HepG2 (cell line): ENCODE measurements at regions not wholly inside any gene's neighbourhood (a gene's known extent, or its start where the extent isn't known, plus 50 kb on each side); places are given as distances from the start of the nearest gene placed in this dataset.
A peak's percentile ranks its signal among the peaks of the same experiment; 100 is the strongest.

Experiments
- MEIS1 ChIP-seq: sonication (generic); formaldehyde crosslinking; IDR thresholded peaks from 2 replicates; pipeline ENCODE4 v1.9.0; 2021; ENCODE audit warnings: mild to moderate bottlenecking, missing genetic modification reagents, moderate library complexity, borderline replicate concordance
- MTF2 ChIP-seq: sonication (generic); formaldehyde crosslinking; IDR thresholded peaks from 2 replicates; pipeline ENCODE4 v1.5.0; 2020; ENCODE audit warnings: missing genetic modification reagents, borderline replicate concordance
- MXD4 ChIP-seq: IDR thresholded peaks from 2 replicates; pipeline ENCODE4 v1.6.1; 2016; ENCODE audit warnings: mild to moderate bottlenecking, missing biosample characterization, missing genetic modification reagents
- RBM22 ChIP-seq: fragments of 200-400 bp; formaldehyde crosslinking; optimal IDR thresholded peaks from 2 replicates; pipeline ENCODE3; 2017; ENCODE audit warnings: mild to moderate bottlenecking, low read length, moderate library complexity
- RORA ChIP-seq: sonication (generic); formaldehyde crosslinking; IDR thresholded peaks from 2 replicates; pipeline ENCODE4 v1.5.0; 2020; ENCODE audit warnings: mild to moderate bottlenecking, missing genetic modification reagents, moderate library complexity
- RXRB ChIP-seq: IDR thresholded peaks from 2 replicates; pipeline ENCODE4 v1.6.1; 2016; ENCODE audit warnings: borderline replicate concordance, missing genetic modification reagents, missing compliant biosample characterization
- SALL1 ChIP-seq: sonication (generic); formaldehyde crosslinking; IDR thresholded peaks from 2 replicates; pipeline ENCODE4 v1.8.0; 2022; ENCODE audit warnings: mild to moderate bottlenecking, missing genetic modification reagents
- TIGD3 ChIP-seq: sonication (generic); formaldehyde crosslinking; IDR thresholded peaks from 2 replicates; pipeline ENCODE4 v1.5.1; 2020; ENCODE audit warnings: mild to moderate bottlenecking, missing genetic modification reagents, borderline replicate concordance
- TRIM24 ChIP-seq: sonication (generic); formaldehyde crosslinking; IDR thresholded peaks from 2 replicates; pipeline ENCODE4 v1.8.0; 2022; ENCODE audit warnings: mild to moderate bottlenecking, missing genetic modification reagents
- ZBTB40 ChIP-seq, 2 experiments: fragments of 450-650 bp in 1 of 2; sonication (generic) in 1 of 2; formaldehyde crosslinking in 1 of 2; IDR thresholded peaks; 2 replicates each; pipeline versions ENCODE4 v1.6.1 to v1.8.0; 2016 to 2022; ENCODE audit warnings: antibody characterized with exemption in 1 of 2, mild to moderate bottlenecking in 1 of 2, missing genetic modification reagents in 1 of 2
- ZBTB42 ChIP-seq: sonication (generic); formaldehyde crosslinking; IDR thresholded peaks from 2 replicates; pipeline ENCODE4 v1.5.0; 2020; ENCODE audit warnings: mild to moderate bottlenecking, missing genetic modification reagents
- ZKSCAN1 ChIP-seq: fragments of 150-350 bp; IDR thresholded peaks from 2 replicates; pipeline ENCODE4 v1.6.1; 2014; ENCODE audit warnings: low read length
- ZMYM4 ChIP-seq: sonication (generic); formaldehyde crosslinking; IDR thresholded peaks from 2 replicates; pipeline ENCODE4 v1.8.1; 2023; ENCODE audit warnings: mild to moderate bottlenecking, missing genetic modification reagents
- ZNF3 ChIP-seq: IDR thresholded peaks from 2 replicates; pipeline ENCODE4 v1.7.0; 2017; ENCODE audit warnings: inconsistent platforms
- ZNF331 ChIP-seq: sonication (generic); formaldehyde crosslinking; IDR thresholded peaks from 2 replicates; pipeline ENCODE4 v1.4.0; 2020; ENCODE audit warnings: missing genetic modification reagents
- ZNF598 ChIP-seq: sonication (generic); formaldehyde crosslinking; IDR thresholded peaks from 2 replicates; pipeline ENCODE4 v1.5.1; 2020; ENCODE audit warnings: mild to moderate bottlenecking, missing genetic modification reagents, borderline replicate concordance

GRCh38 chr2:41869542-41870264 is 178.1 kb upstream of the PKDCC start (continued):
- TF ChIP-seq RXRB (CRISPR knock-in tag) (peak; percentile 46; the same call in 1 of the 2 replicates), SALL1 (CRISPR knock-in tag) (peak; percentile 53), ZBTB42 (CRISPR knock-in tag) (no peak), MTF2 (CRISPR knock-in tag) (0 out of 2 replicates have a peak, but pooled peaks have one; percentile 48), ZKSCAN1 (0 out of 2 replicates have a peak, but pooled peaks have one; percentile 29), ZNF3 (no peak), MEIS1 (CRISPR knock-in tag) (no peak), ZBTB40 (IDR thresholded peaks at IDR 0.05) (no peak), ZBTB40 (CRISPR knock-in tag; IDR thresholded peaks at IDR 0.05) (no peak), RORA (CRISPR knock-in tag) (no peak), MXD4 (CRISPR knock-in tag) (peak; percentile 24; the same call in 1 of the 2 replicates), TRIM24 (no peak), RBM22 (no peak), TIGD3 (CRISPR knock-in tag) (no peak), ZNF331 (CRISPR knock-in tag) (peak; percentile 50; the same call in 1 of the 2 replicates), ZMYM4 (CRISPR knock-in tag) (peak; percentile 51; the same call in 1 of the 2 replicates), ZNF598 (CRISPR knock-in tag) (0 out of 2 replicates have a peak, but pooled peaks have one; percentile 15)
